Large intestine (tissue), 3 donors: ENCODE measurements at regions not wholly inside any gene's neighbourhood (a gene's known extent, or its start where the extent isn't known, plus 50 kb on each side); places are given as distances from the start of the nearest gene placed in this dataset.
"Not testable (repeated sequence)": the region's sequence is repeated elsewhere in the genome, so short reads cannot be mapped to it uniquely, and the experiment has no call there.

ENCODE experiments used
- DNase-seq, 2 donors: peaks; one replicate each; pipeline versions ENCODE4 v3.0.0 to v3.0.0-alpha.2; 2013
- H3K27ac ChIP-seq: one replicate; pipeline ENCODE4 v1.5.1; 2013; ENCODE audit warnings: low read length
- H3K27me3 ChIP-seq: 2 replicates; pipeline ENCODE4 v1.6.1; 2013; ENCODE audit warnings: low read length; ENCODE audit not compliant: control insufficient read depth, insufficient read depth
- H3K36me3 ChIP-seq: 2 replicates; pipeline ENCODE4 v1.6.1; 2013; ENCODE audit warnings: low read length; ENCODE audit not compliant: control insufficient read depth, insufficient read depth
- H3K4me1 ChIP-seq: one replicate; pipeline ENCODE4 v1.6.1; 2013; ENCODE audit warnings: low read length; ENCODE audit not compliant: control insufficient read depth, insufficient read depth
- H3K4me3 ChIP-seq: one replicate; pipeline ENCODE4 v1.5.1; 2013; ENCODE audit warnings: low read length
- H3K9me3 ChIP-seq: one replicate; pipeline ENCODE4 v1.6.1; 2013; ENCODE audit warnings: mild to moderate bottlenecking, low read depth, low read length, moderate library complexity; ENCODE audit not compliant: control insufficient read depth
- WGBS: methylation state at CpG from one replicate; pipeline ENCODE4 v1.1.5; 2013; ENCODE audit warnings: low lambda C conversion rate; ENCODE audit not compliant: insufficient coverage; 5-methylcytosine and 5-hydroxymethylcytosine counted together

DNA sequence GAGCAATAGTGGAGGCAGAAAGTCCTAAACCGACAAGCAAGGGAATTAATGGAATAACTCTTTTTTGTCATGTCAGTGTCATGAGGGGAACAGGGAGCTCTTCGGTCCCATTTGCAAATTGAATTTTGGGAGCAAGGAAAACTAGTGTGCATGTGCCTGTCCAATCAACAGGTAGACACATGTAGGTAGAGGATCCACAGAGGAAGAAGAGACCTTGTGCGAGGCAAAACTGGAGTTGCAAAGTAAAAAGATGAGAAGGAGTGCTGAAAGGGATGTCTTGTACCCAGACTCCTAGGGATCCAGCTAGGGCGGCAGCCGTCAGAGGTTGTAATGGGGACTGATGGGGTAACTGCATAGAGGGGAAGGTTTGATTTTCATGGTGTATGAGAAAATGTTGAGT lies 156.8 kb upstream of the SNX2 start:
- not testable (repeated sequence) for H3K4me3 ChIP-seq, H3K27me3 ChIP-seq, H3K27ac ChIP-seq, H3K4me1 ChIP-seq, H3K36me3 ChIP-seq, H3K9me3 ChIP-seq, DNase-seq
- WGBS: 100% methylated on average over 1 of the region's 5 CpGs

DNA sequence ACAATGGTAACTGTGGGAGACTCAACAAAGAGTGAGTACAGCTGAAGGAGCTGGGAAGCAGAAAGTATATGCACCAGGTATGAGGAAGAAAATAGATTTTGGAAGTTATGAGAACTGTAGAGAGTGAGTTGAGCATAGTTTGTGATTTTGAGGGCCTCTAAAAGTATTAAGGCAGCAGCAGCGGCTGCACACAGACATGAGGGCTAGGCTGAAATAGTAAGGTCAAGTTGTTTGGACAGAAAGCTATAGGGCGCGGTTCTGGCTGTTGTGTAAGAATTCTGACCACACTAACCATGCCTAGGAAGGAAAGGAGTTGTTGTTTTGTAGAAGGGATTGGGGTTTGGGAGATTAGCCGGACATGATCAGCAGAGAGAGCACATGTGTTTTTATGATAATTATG lies 154.1 kb upstream of the SNX2 start:
- not testable (repeated sequence) for H3K27me3 ChIP-seq, DNase-seq, H3K4me1 ChIP-seq, H3K36me3 ChIP-seq, H3K27ac ChIP-seq, H3K9me3 ChIP-seq, H3K4me3 ChIP-seq
- WGBS: no CpG with 5 or more reads among the region's 4 CpGs

DNA sequence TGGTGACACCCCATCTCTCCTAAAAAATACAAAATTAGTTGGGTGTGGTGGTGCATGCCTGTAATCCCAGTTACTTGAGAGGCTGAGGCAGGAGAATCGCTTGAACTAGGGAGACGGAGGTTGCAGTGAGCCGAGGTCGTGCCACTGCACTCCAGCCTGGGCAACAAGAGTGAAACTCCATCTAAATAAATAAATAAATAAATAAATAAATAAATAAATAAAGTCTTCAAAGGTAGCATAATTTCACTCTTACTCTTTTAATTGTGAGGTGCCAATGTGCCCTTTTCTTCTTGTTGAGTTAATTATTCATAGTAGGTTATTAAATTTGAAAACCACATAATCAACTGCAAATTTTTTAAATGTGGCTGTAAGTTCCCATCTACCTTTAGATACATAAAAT lies 146.2 kb upstream of the SNX2 start:
- not testable (repeated sequence) for H3K36me3 ChIP-seq, H3K4me1 ChIP-seq, H3K27me3 ChIP-seq, H3K4me3 ChIP-seq, DNase-seq, H3K9me3 ChIP-seq, H3K27ac ChIP-seq
- 100% methylated on average over 3 of the region's 4 CpGs for WGBS

DNA sequence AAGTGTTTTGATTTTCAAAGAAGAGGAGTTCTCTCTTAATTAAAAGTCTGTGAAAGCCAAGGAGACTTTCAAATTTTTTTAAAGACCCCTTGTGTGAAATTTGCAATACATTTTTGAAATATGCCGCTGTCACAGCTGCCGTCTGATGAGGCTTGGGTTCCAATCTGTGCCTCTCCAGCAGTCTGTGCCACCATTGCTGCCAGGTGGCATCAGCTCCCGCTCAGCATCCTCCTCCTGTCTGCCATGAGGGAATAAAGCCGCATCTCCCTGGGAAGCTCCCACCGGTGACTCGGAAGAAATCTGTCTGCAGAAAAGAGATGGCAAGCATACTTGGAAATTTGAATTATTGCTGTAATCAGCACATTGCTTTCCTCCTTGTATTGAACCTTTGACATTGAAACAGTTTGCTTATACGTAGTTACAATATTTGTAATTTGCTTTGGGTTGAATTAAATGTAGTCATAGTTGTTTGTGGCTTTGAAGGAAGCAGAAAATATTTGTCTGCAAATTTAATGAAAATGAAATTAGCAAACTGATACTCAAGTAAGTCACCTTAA lies 145.7 kb upstream of the SNX2 start:
- no peak for DNase-seq
- Histone ChIP-seq H3K4me1 (no peaks in the 10 kb centered on the region), H3K4me3 (no peak overlapping the region), H3K36me3 (no peaks in the 10 kb centered on the region), H3K27ac (no peak overlapping the region), H3K9me3 (no peaks in the 10 kb centered on the region), H3K27me3 (no peaks in the 10 kb centered on the region)
- no CpG with 5 or more reads among the region's 7 CpGs for WGBS

DNA sequence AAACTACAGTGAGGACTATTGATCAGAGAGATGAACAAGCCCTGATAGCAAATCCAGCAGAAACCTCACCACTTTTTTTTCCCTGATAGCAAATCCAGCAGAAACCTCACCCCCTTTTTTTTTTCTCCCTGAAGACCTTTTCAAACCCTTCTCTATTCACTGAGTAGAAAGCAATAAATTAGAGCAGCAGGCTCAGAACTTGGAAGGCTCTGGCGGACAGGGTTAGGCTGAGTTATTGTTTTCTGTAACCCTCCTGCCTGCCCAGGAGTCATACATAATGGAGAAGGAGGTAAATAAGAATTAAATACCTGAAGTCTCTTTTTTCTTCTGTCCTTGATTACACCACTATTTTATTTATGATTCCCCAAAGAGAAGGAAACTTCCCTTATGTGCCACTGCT lies 136.3 kb upstream of the SNX2 start:
- H3K4me3 ChIP-seq: no peak overlapping the region
- H3K27me3 ChIP-seq: no peaks in the 10 kb centered on the region
- no peaks in the 10 kb centered on the region for H3K4me1 ChIP-seq
- H3K36me3 ChIP-seq: no peaks in the 10 kb centered on the region
- H3K27ac ChIP-seq: no peak overlapping the region
- no peak for DNase-seq
- no CpG with 5 or more reads among the region's 1 CpG for WGBS
- no peaks in the 10 kb centered on the region for H3K9me3 ChIP-seq

DNA sequence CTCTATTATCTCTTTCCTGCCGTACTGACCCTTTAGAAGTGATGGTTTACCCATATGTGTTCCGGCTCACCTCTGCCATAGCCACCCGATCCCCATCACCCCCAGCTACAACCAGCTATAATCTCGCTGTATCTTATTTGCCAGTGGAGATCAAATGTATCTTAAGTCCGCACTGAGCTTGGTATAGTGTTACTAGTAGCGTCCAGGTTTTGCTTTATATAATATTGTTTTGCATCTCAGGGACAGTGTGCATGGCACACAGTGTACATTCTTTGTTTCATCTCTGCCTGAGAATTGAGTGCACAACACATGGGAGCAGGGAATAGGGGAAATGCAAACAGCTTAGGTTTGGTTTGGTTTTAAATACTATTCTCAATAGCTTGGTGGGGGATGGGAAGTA lies 135.8 kb upstream of the SNX2 start:
- Histone ChIP-seq H3K4me3 (no peak overlapping the region), H3K9me3 (no peaks in the 10 kb centered on the region), H3K4me1 (no peaks in the 10 kb centered on the region), H3K27me3 (no peaks in the 10 kb centered on the region), H3K27ac (no peak overlapping the region), H3K36me3 (no peaks in the 10 kb centered on the region)
- WGBS: 83% methylated on average over 2 of the region's 6 CpGs
- DNase-seq: no peak

DNA sequence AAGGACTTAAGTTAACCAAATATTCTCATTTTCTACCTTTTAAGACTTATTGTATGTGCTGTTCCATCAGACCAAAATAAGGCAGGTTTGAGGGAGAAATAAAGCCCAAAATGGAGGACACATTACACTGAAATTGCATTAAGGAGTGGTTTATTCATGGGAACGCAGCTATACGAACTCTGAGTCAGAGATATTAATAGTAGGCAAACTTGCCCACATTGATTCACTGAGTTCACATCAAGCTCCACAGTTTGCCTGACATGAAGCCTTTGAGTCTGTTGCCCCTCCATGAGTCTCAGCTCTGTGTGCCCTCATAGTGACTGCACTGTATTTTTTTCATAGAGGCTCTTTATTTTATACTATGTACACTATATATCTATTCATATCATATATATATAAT lies 135.0 kb upstream of the SNX2 start:
- H3K9me3 ChIP-seq: no peaks in the 10 kb centered on the region
- no peak for DNase-seq

DNA sequence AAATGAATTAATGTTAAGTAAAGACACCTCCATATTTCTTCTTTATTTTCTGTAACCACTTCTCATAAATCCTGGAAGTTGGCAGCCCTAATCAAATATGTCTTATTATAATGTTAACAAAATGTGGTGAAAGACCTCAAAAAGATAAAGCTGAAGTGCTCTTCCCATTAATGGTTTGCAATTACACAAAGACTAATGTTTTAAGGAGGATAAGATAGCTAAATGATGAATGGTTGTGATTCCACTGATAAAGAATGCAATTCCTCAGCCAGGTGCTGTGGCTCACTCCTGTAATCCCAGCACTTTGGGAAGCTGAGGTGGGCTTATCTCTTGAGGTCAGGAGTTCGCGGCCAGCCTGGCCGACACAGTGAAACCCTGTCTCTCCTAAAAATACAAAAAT lies 125.8 kb upstream of the SNX2 start:
- no peak for DNase-seq
- no peaks in the 10 kb centered on the region for H3K36me3 ChIP-seq
- H3K4me3 ChIP-seq: no peak overlapping the region
- H3K27ac ChIP-seq: no peak overlapping the region
- no peaks in the 10 kb centered on the region for H3K9me3 ChIP-seq
- no peaks in the 10 kb centered on the region for H3K4me1 ChIP-seq
- no CpG with 5 or more reads among the region's 3 CpGs for WGBS
- H3K27me3 ChIP-seq: no peaks in the 10 kb centered on the region

More for the DNA sequence above, 135.0 kb upstream of the SNX2 start:
- WGBS: no CpG with 5 or more reads among the region's 2 CpGs
- Histone ChIP-seq H3K4me1 (no peaks in the 10 kb centered on the region), H3K36me3 (no peaks in the 10 kb centered on the region), H3K4me3 (no peak overlapping the region), H3K27me3 (no peaks in the 10 kb centered on the region), H3K27ac (no peak overlapping the region)

DNA sequence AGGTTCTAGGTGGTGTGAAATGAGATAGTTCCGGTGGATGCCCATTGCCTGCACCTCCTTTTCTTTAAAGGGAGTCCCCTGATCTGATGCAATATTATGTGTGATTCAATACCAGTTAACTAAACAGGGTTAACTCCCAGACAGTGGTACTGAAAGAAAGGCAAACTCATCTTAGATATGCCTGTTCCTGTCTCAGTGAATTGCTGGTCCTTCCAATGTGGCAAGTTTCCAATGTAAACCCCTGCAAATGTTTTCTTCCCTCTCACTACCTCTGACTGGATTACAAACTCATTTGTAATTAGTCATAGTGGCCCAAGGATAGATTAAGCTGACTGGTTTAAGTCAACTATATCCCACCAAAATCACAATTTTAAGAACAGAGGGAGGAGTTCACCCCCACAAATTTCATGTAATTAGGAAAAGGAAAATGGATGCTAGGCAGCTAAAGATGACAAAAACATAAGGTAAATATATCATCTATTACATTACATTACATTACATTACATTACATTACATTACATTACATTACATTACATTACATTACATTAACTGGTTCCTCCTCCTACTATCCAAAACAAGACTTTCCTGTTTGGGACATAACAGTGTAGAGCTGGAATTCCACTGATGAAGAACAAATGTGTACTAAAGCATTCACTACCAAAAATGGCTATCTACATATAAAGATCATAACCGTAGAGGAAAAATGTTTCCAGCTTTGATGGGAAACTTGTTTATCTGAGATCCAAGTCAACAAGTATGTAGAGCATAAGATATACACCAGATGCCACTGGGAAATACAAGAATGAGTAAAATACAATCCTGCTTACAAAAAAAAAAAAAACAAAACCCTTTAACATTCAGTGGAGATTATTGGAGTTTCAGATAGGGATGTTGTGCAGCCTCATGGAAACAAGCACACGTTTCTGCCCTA lies 121.5 kb upstream of the SNX2 start:
- H3K4me3 ChIP-seq: no peak overlapping the region
- no CpG with 5 or more reads among the region's 3 CpGs for WGBS
- no peak for DNase-seq
- no peaks in the 10 kb centered on the region for H3K9me3 ChIP-seq
- no peaks in the 10 kb centered on the region for H3K36me3 ChIP-seq
- no peaks in the 10 kb centered on the region for H3K4me1 ChIP-seq
- no peaks in the 10 kb centered on the region for H3K27me3 ChIP-seq
- H3K27ac ChIP-seq: no peak overlapping the region

DNA sequence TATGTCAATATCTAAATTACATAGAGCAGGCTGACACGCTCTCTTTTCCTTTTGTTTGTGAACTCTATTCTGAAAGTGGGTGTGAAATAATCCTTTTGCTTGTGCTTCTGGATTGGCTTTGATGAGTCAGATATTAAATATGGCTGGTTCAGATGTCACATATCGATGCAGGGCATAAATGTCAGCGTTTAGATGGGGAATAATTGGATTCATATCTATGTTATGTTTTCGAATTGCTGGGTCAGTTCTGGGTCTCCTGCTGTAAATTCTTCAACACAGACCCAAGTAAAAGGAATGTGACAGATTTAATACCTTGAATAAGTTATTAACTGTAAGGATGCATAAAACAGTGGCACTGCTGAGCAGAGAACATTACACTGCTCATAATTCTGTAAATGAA lies 118.7 kb upstream of the SNX2 start:
- Histone ChIP-seq H3K9me3 (no peaks in the 10 kb centered on the region), H3K36me3 (no peaks in the 10 kb centered on the region), H3K4me3 (no peak overlapping the region), H3K27ac (no peak overlapping the region), H3K27me3 (no peaks in the 10 kb centered on the region), H3K4me1 (no peaks in the 10 kb centered on the region)
- WGBS: 73% methylated on average over 2 of the region's 4 CpGs
- no peak for DNase-seq

DNA sequence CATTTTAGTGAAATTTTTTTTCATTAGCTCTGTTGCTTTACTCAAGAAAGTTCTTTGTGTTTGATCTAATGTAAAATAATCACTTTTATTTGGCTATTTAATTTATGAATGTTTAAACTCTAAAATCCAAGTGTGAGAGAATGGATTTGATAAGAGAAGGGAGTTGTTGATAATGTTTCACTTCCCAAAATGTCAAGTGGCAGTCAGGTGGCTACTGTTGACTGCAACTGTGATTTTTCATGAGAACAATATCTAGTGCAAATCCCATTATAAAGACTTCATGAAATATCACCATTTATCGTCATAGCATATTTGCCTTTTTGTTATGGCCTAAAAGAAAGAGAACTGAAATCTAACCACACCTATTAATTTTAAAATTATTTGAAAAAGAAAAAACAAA lies 118.3 kb upstream of the SNX2 start:
- H3K36me3 ChIP-seq: no peaks in the 10 kb centered on the region
- no peaks in the 10 kb centered on the region for H3K4me1 ChIP-seq
- H3K4me3 ChIP-seq: no peak overlapping the region
- WGBS: 80% methylated on average over 1 of the region's 1 CpG
- H3K27ac ChIP-seq: no peak overlapping the region
- H3K27me3 ChIP-seq: no peaks in the 10 kb centered on the region
- no peaks in the 10 kb centered on the region for H3K9me3 ChIP-seq
- no peak for DNase-seq
